ENCODE measurements at regions not wholly inside any gene's neighbourhood (a gene's known extent, or its start where the extent isn't known, plus 50 kb on each side); places are given as distances from the start of the nearest gene placed in this dataset.

GRCh38 chr5:165881259-165881658 lies 2375.8 kb downstream of the MAT2B start:
- no peak overlapping the region for H3K4me3 ChIP-seq (ENCODE audit: insufficient read depth, low read length)
- DNase-seq (ENCODE audit: insufficient read length, low spot score, missing footprints) = no peak
- H3K79me2 ChIP-seq (ENCODE audit: insufficient read depth, low read length) = no peaks in the 10 kb centered on the region
- H3K36me3 ChIP-seq (ENCODE audit: insufficient read depth, low read length) = no peaks in the 10 kb centered on the region
- no peak overlapping the region for H3K27ac ChIP-seq (ENCODE audit: low read depth, low read length)
- H2AFZ ChIP-seq (ENCODE audit: low read length) = no peak overlapping the region
- H3K27me3 ChIP-seq (ENCODE audit: insufficient read depth, low read length) = no peaks in the 10 kb centered on the region
- no peaks in the 10 kb centered on the region for H3K4me1 ChIP-seq (ENCODE audit: insufficient read depth, low read length)
- no peak overlapping the region for H3K4me2 ChIP-seq (ENCODE audit: insufficient read depth, low read length)
- no peak for TF ChIP-seq CTCF (IDR thresholded peaks at IDR 0.05; ENCODE audit: extremely low read depth, low read depth, low read length)
- no peaks in the 10 kb centered on the region for H3K9me3 ChIP-seq (ENCODE audit: low read depth, low read length)
- no peaks in the 10 kb centered on the region for H4K20me1 ChIP-seq (ENCODE audit: insufficient read depth, low read length)

- no peak for DNase-seq (ENCODE audit: insufficient read length, low spot score, missing footprints)
- no peak for TF ChIP-seq CTCF (IDR thresholded peaks at IDR 0.05; ENCODE audit: extremely low read depth, low read depth, low read length)
- Histone ChIP-seq H3K27me3 (ENCODE audit: insufficient read depth, low read length) (no peaks in the 10 kb centered on the region), H3K9me3 (ENCODE audit: low read depth, low read length) (no peaks in the 10 kb centered on the region), H3K79me2 (ENCODE audit: insufficient read depth, low read length) (no peaks in the 10 kb centered on the region), H4K20me1 (ENCODE audit: insufficient read depth, low read length) (no peaks in the 10 kb centered on the region), H3K4me3 (ENCODE audit: insufficient read depth, low read length) (no peak overlapping the region), H3K4me2 (ENCODE audit: insufficient read depth, low read length) (no peak overlapping the region), H3K36me3 (ENCODE audit: insufficient read depth, low read length) (no peaks in the 10 kb centered on the region), H2AFZ (ENCODE audit: low read length) (no peak overlapping the region), H3K4me1 (ENCODE audit: insufficient read depth, low read length) (no peaks in the 10 kb centered on the region), H3K27ac (ENCODE audit: low read depth, low read length) (no peak overlapping the region)
Observed at GRCh38 chr5:165882099-165882498, 2376.7 kb downstream of the MAT2B start.

DNA sequence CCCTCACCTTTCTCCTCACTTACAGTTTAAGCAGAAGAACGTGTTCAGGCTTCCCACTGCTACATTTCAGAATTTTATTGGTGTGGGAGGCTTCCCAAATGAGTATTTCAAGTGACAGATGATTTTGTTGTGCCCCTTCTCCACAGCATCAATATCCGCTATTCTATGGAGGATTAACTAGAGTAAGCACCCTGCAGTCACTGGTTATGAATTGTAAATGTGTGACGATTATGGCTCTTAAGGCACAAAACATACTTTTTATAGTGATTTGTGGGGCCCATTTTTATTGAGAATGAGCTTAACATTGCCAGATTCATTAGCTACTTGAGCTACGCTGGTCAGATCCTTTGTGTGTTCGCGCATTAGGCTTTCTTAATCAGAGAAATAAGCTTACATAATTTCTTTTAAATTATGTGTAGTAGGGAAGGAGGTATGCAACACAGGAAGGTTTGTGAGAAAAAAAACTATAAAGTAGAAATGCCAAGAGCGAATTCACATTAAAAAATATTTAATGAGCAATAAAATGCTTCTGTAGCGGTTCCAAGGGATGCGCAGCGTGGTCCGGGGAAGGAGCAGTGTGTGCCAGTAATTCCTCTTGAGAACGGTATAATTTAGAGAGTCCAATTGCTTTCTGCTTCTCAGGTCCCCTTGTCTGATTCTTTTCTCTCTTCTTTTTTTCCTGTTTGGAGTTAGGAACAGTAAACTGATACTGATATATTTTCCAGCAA lies 2380.4 kb downstream of the MAT2B start:
- H3K36me3 ChIP-seq (ENCODE audit: insufficient read depth, low read length) = no peaks in the 10 kb centered on the region
- no peak for DNase-seq (ENCODE audit: insufficient read length, low spot score, missing footprints)
- H4K20me1 ChIP-seq (ENCODE audit: insufficient read depth, low read length) = no peaks in the 10 kb centered on the region
- H3K9me3 ChIP-seq (ENCODE audit: low read depth, low read length) = no peaks in the 10 kb centered on the region
- no peaks in the 10 kb centered on the region for H3K79me2 ChIP-seq (ENCODE audit: insufficient read depth, low read length)
- no peaks in the 10 kb centered on the region for H3K4me1 ChIP-seq (ENCODE audit: insufficient read depth, low read length)
- H3K27me3 ChIP-seq (ENCODE audit: insufficient read depth, low read length) = no peaks in the 10 kb centered on the region
- no peak overlapping the region for H3K4me3 ChIP-seq (ENCODE audit: insufficient read depth, low read length)
- no peak overlapping the region for H3K27ac ChIP-seq (ENCODE audit: low read depth, low read length)
- no peak overlapping the region for H3K4me2 ChIP-seq (ENCODE audit: insufficient read depth, low read length)
- no peak overlapping the region for H2AFZ ChIP-seq (ENCODE audit: low read length)
- TF ChIP-seq CTCF (IDR thresholded peaks at IDR 0.05; ENCODE audit: extremely low read depth, low read depth, low read length) = no peak

DNA sequence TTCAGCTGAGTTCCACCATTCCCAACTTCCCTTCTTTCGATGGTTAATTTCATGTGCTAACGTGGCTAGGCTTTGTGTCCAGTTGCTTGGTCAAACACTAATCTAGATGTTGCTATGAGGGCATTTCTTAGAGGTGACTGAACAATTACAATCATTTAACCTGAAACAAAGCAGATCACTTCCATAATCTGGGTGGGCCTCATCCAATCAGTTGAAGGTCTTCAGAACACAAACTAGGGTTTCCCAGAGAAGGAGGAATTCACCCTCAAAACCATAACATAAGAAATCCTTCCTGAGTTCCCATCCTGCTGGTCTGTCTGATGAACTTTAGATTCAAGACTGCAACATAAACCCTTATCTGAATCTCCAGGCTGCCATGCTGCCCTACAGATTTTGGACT lies 2381.7 kb downstream of the MAT2B start:
- H4K20me1 ChIP-seq (ENCODE audit: insufficient read depth, low read length) = no peaks in the 10 kb centered on the region
- H3K27ac ChIP-seq (ENCODE audit: low read depth, low read length) = no peak overlapping the region
- H3K4me1 ChIP-seq (ENCODE audit: insufficient read depth, low read length) = no peaks in the 10 kb centered on the region
- no peak for TF ChIP-seq CTCF (IDR thresholded peaks at IDR 0.05; ENCODE audit: extremely low read depth, low read depth, low read length)
- no peak for DNase-seq (ENCODE audit: insufficient read length, low spot score, missing footprints)
- no peak overlapping the region for H2AFZ ChIP-seq (ENCODE audit: low read length)
- no peaks in the 10 kb centered on the region for H3K36me3 ChIP-seq (ENCODE audit: insufficient read depth, low read length)
- H3K79me2 ChIP-seq (ENCODE audit: insufficient read depth, low read length) = no peaks in the 10 kb centered on the region
- H3K27me3 ChIP-seq (ENCODE audit: insufficient read depth, low read length) = no peaks in the 10 kb centered on the region
- no peaks in the 10 kb centered on the region for H3K9me3 ChIP-seq (ENCODE audit: low read depth, low read length)
- H3K4me3 ChIP-seq (ENCODE audit: insufficient read depth, low read length) = no peak overlapping the region
- no peak overlapping the region for H3K4me2 ChIP-seq (ENCODE audit: insufficient read depth, low read length)
